Type B pancreatic cell (in vitro differentiated cells): ENCODE measurements at regions not wholly inside any gene's neighbourhood (a gene's known extent, or its start where the extent isn't known, plus 50 kb on each side); places are given as distances from the start of the nearest gene placed in this dataset.

Experiments used
- DNase-seq: peaks from one replicate; pipeline ENCODE4 v3.0.0; 2021; ENCODE audit warnings: mixed read lengths; ENCODE audit not compliant: unreplicated experiment; ENCODE audit errors: extremely low spot score
- H3K27ac Mint-ChIP-seq: 2 replicates; pipeline ENCODE4 v1.8.0; 2021; ENCODE audit warnings: mild to moderate bottlenecking, mixed read lengths
- H3K27me3 Mint-ChIP-seq: 2 replicates; pipeline ENCODE4 v1.8.0; 2021; ENCODE audit warnings: mixed read lengths
- H3K36me3 Mint-ChIP-seq: 2 replicates; pipeline ENCODE4 v1.8.0; 2021; ENCODE audit warnings: mixed read lengths
- H3K4me1 Mint-ChIP-seq: one replicate; pipeline ENCODE4 v1.8.0; 2021; ENCODE audit warnings: mixed read lengths; ENCODE audit not compliant: unreplicated experiment
- H3K4me3 Mint-ChIP-seq: 2 replicates; pipeline ENCODE4 v1.8.0; 2021; ENCODE audit warnings: mild to moderate bottlenecking, mixed read lengths
- H3K9me3 Mint-ChIP-seq: 2 replicates; pipeline ENCODE4 v1.8.0; 2021; ENCODE audit warnings: mixed read lengths
- TF ChIP-seq, protein P1 (sequence below): fragments of 200-600 bp; sonication (generic); conservative IDR thresholded peaks from 2 replicates; pipeline ENCODE4 v1.5.0; 2021; ENCODE audit warnings: antibody characterized with exemption, mild to moderate bottlenecking

DNA sequence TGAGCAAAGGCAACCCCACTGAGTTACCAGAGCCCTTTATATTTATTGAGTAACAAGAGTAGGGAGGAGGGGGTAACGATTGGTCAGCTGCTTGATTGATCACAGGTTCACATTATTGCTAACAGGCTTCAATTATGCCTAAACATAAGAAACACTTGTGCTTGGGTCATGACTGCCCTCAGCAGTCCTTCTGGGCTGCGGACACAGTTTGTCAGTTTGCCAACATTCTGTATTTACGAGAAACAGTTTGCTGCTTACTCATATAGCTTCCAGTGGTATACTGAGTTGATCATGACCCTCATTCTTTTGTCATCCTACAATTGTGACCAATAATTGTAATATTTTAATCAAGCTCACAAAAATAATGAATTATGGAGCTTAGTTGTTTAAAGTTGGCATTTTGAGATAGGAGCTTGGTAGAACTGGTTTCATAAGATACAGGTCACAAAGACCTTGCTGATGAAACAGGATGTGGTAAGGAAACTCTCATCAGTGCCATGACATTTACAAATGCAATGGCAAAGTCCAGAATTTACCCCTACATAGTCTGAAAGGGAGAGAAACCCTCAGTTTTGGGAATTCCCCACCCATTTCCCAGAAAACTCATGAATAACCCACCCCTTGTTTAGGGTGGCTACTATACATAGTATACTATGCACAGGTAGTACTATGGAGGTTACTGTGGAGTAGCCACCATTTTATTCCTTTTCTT is 1421.0 kb upstream of the FLRT2 start:
- no peak for DNase-seq
- Mint-ChIP-seq H3K4me3 (no peak overlapping the region), H3K9me3 (no peaks in the 10 kb centered on the region), H3K4me1 (no peaks in the 10 kb centered on the region), H3K27me3 (no peaks in the 10 kb centered on the region), H3K27ac (no peak overlapping the region), H3K36me3 (no peaks in the 10 kb centered on the region)
- TF ChIP-seq, protein P1, sequence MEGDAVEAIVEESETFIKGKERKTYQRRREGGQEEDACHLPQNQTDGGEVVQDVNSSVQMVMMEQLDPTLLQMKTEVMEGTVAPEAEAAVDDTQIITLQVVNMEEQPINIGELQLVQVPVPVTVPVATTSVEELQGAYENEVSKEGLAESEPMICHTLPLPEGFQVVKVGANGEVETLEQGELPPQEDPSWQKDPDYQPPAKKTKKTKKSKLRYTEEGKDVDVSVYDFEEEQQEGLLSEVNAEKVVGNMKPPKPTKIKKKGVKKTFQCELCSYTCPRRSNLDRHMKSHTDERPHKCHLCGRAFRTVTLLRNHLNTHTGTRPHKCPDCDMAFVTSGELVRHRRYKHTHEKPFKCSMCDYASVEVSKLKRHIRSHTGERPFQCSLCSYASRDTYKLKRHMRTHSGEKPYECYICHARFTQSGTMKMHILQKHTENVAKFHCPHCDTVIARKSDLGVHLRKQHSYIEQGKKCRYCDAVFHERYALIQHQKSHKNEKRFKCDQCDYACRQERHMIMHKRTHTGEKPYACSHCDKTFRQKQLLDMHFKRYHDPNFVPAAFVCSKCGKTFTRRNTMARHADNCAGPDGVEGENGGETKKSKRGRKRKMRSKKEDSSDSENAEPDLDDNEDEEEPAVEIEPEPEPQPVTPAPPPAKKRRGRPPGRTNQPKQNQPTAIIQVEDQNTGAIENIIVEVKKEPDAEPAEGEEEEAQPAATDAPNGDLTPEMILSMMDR: no peak

DNA sequence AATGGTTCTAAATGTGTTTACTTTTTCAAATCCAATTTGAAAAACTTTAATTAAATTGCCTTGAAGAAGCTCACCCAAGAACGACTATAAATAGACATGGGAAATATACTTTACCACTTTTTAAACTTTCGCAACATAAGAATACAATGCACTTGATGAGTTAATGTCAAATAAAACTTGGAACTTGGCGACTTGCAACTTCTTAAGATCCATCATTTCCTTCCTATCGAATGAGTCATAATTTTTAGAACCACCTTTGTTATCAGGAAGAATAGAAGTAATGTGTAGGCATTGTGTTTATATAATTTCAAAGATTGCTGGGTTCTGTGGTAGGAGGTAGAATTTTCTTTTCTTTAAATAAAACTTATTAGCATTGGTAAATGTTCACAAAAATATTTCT is 1417.4 kb upstream of the FLRT2 start:
- Mint-ChIP-seq H3K4me3 (no peak overlapping the region), H3K4me1 (no peaks in the 10 kb centered on the region), H3K9me3 (no peaks in the 10 kb centered on the region), H3K36me3 (no peaks in the 10 kb centered on the region), H3K27me3 (no peaks in the 10 kb centered on the region), H3K27ac (no peak overlapping the region)
- DNase-seq: no peak
- TF ChIP-seq, protein P1: no peak

DNA sequence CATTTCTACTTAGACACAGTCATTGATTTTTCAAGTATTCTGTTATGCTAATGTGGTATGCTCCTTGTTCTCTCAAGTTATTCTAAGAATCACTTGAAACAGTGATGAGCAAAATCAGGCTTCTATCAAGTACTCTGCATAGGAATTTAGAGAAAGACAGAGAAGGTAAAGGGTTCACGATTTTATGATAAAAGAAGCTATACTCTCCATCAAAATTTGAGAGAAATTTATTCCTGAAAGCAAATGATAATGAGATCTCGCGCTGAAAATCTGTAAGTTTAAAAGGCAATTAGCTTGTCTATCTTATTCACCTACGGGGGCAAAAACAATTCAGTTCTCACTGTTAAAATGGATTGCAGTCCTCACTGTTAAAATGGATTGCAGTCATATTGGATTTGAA is 1404.3 kb upstream of the FLRT2 start:
- H3K9me3 Mint-ChIP-seq: peaks cover 5% of the 10 kb centered on the region
- no peaks in the 10 kb centered on the region for H3K27me3 Mint-ChIP-seq
- H3K36me3 Mint-ChIP-seq: no peaks in the 10 kb centered on the region
- H3K4me1 Mint-ChIP-seq: no peaks in the 10 kb centered on the region
- DNase-seq: no peak
- TF ChIP-seq, protein P1: no peak
- no peak overlapping the region for H3K27ac Mint-ChIP-seq
- H3K4me3 Mint-ChIP-seq: no peak overlapping the region

DNA sequence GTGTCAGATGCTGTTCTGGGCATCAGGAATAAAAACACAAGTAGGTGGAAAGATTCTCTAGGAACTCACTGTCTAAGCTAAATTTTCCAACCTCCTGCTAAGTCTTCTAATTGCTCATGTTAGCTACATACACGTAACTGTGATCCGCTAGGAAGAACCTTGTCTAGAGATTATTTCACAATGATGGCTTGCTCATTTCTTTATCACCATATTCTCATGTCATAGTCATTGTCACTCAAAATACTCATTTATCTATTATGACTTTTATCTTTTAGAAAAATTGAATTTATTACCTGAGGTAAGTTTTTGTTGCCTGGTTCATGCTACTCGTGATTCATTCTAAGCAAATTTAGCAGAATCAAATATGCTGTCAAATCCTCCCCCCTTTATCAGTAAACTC is 1402.4 kb upstream of the FLRT2 start:
- Mint-ChIP-seq H3K27ac (no peak overlapping the region), H3K9me3 (peaks cover 5% of the 10 kb centered on the region), H3K36me3 (no peaks in the 10 kb centered on the region), H3K27me3 (no peaks in the 10 kb centered on the region), H3K4me3 (no peak overlapping the region), H3K4me1 (no peaks in the 10 kb centered on the region)
- DNase-seq: no peak
- TF ChIP-seq, protein P1: no peak

DNA sequence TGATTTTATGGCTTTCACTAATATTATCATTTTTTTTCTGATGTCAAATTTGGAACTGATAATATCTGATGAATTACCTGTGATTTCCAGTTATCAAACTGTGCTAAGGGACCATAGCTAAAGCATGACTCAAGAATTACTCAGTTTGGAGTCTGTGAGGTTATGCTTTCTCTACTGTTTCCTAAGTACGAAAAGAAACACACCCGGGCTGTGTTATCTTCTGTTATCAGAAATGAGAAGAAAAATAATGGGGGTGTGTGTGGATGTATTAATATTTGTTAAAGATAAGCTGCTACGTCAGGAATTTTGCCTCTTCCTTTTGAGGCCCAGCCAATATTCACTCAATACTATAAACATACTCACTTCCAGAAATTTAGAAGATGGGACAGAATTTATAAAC is 1401.9 kb upstream of the FLRT2 start:
- no peaks in the 10 kb centered on the region for H3K27me3 Mint-ChIP-seq
- H3K4me1 Mint-ChIP-seq: no peaks in the 10 kb centered on the region
- H3K4me3 Mint-ChIP-seq: no peak overlapping the region
- no peak overlapping the region for H3K27ac Mint-ChIP-seq
- peaks cover 5% of the 10 kb centered on the region for H3K9me3 Mint-ChIP-seq
- TF ChIP-seq, protein P1: no peak
- DNase-seq: no peak
- H3K36me3 Mint-ChIP-seq: no peaks in the 10 kb centered on the region
